ENCODE measurements at regions not wholly inside any gene's neighbourhood (a gene's known extent, or its start where the extent isn't known, plus 50 kb on each side); places are given as distances from the start of the nearest gene placed in this dataset.

DNA sequence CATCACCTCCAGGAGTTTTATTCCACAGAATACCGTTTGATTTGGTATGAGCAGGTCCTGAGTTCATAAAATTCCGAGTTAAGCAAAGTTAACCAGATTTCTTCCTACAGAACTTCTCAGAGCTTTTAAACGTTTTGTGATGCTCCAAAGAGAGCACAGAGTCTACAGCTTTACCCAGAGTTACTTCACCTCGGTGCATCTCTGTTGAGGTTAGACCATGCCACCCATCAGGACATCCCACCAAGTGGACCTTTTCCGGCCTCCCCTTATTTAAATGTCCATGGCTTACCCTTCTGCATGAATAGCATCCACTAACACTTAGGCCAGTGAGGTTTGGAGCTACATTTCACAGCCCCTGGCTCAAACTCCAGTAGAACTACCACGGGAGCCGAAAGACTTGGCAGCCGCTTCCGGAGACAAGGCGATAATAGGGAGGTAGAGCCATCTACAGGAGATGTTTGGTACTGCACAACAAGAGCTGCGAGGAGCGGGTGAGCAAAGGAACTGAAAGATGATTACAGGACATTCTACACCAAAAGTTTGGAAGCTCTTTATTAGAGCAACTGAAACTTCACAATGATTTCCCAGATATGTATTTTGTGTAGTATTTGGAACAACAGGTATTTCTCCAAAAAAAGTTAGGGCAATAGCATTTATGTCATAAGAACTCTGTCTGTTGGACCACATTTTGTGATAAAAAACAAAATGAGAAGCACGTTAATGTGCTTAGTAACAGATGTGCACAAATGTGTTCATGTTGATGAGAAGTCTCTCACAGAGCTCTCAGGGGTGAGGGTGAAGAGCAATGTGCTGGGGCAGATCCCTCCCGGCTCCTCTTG lies 174.7 kb downstream of the HERPUD2 start:
- Histone ChIP-seq H3K27me3 (ENCODE audit: control insufficient read depth, insufficient read depth, low read length) (no peaks in the 10 kb centered on the region; the same call in 1 of the 2 replicates), H3K4me3 (ENCODE audit: low read depth, low read length) (no peak overlapping the region), H3K4me1 (ENCODE audit: control insufficient read depth, insufficient read depth, low read length) (0 out of 2 replicates have a peak, but pooled peaks cover 2% of the 10 kb centered on the region)

DNA sequence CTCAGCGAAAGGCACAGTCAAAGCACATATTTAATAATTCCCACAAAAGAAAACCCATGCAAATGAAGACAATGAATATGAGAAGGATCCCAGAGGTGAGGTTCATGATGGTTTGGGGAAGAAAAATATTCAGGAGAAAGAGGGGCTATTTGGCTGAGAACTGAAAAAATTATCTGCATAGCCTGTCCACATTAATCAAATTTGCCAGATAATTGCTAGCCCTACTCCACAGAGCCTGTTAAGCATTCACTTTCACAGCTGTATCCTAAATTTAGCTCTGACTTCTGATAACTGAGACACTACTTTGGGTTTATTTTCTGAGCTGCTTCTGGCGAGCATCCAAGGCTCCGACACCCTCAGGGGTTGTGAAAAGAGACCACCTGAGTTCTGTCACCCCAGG lies 176.2 kb downstream of the HERPUD2 start:
- Histone ChIP-seq H3K9me3 (ENCODE audit: control insufficient read depth, insufficient read depth, low read length) (no peaks in the 10 kb centered on the region), H3K27me3 (ENCODE audit: control insufficient read depth, insufficient read depth, low read length) (no peaks in the 10 kb centered on the region; the same call in 1 of the 2 replicates), H3K27ac (ENCODE audit: low read depth, low read length) (no peak overlapping the region), H3K9ac (ENCODE audit: low read depth, low read length) (no peak overlapping the region), H3K4me3 (ENCODE audit: low read depth, low read length) (no peak overlapping the region), H3K36me3 (ENCODE audit: control insufficient read depth, insufficient read depth, low read length) (no peaks in the 10 kb centered on the region), H3K4me1 (ENCODE audit: control insufficient read depth, insufficient read depth, low read length) (0 out of 2 replicates have a peak, but pooled peaks cover 2% of the 10 kb centered on the region)

More for the DNA sequence above, 174.7 kb downstream of the HERPUD2 start:
- H3K9ac ChIP-seq (ENCODE audit: low read depth, low read length) = no peak overlapping the region
- no peak overlapping the region for H3K27ac ChIP-seq (ENCODE audit: low read depth, low read length)
- no peaks in the 10 kb centered on the region for H3K9me3 ChIP-seq (ENCODE audit: control insufficient read depth, insufficient read depth, low read length)
- H3K36me3 ChIP-seq (ENCODE audit: control insufficient read depth, insufficient read depth, low read length) = no peaks in the 10 kb centered on the region

DNA sequence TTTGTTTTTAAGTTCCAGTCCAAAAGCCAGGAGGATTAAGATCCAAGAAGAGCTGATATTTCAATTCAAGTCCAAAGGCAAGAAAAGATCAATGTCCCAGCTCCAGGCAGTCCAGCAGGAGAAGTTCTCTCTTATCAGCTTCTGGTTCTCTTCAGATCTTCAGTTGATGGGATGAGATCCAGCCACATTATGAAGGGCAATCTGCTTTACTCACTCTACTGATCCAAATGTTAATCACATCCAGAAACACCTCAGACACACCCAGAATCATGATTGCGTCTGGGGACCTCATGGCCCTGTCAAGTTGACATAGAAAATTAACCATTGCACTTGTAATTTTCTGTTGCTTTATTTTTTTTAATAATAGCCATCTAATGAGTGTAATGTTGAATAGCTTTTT lies 178.4 kb downstream of the HERPUD2 start:
- Histone ChIP-seq H3K9ac (ENCODE audit: low read depth, low read length) (no peak overlapping the region), H3K4me3 (ENCODE audit: low read depth, low read length) (no peak overlapping the region), H3K9me3 (ENCODE audit: control insufficient read depth, insufficient read depth, low read length) (no peaks in the 10 kb centered on the region), H3K36me3 (ENCODE audit: control insufficient read depth, insufficient read depth, low read length) (no peaks in the 10 kb centered on the region), H3K27ac (ENCODE audit: low read depth, low read length) (no peak overlapping the region), H3K4me1 (ENCODE audit: control insufficient read depth, insufficient read depth, low read length) (0 out of 2 replicates have a peak, but pooled peaks cover 2% of the 10 kb centered on the region), H3K27me3 (ENCODE audit: control insufficient read depth, insufficient read depth, low read length) (no peaks in the 10 kb centered on the region; the same call in 1 of the 2 replicates)

DNA sequence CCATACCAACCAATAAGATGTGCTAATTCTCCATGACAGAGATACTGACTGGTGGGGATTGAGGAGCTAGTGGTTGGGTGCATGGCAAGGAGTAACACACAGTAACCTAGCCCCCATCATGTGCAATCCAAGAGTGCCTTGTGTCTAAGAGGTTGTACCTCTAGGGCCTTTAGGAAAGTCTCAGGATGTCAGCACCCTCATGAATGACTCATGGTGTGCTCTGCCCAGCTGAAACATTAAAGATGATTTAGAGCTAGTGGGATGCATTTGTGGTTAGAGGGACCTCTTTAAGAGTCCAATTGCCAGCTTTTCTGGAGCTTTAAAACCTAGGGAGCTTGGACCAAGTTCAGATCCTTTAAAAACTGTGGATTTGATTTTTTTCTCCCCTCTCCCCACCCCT lies 181.1 kb downstream of the HERPUD2 start:
- H3K36me3 ChIP-seq (ENCODE audit: control insufficient read depth, insufficient read depth, low read length) = no peaks in the 10 kb centered on the region
- H3K9me3 ChIP-seq (ENCODE audit: control insufficient read depth, insufficient read depth, low read length) = no peaks in the 10 kb centered on the region
- H3K9ac ChIP-seq (ENCODE audit: low read depth, low read length) = no peak overlapping the region
- no peak overlapping the region for H3K27ac ChIP-seq (ENCODE audit: low read depth, low read length)
- H3K4me1 ChIP-seq (ENCODE audit: control insufficient read depth, insufficient read depth, low read length) = no peaks in the 10 kb centered on the region
- no peak overlapping the region for H3K4me3 ChIP-seq (ENCODE audit: low read depth, low read length)
- no peaks in the 10 kb centered on the region for H3K27me3 ChIP-seq (ENCODE audit: control insufficient read depth, insufficient read depth, low read length)

DNA sequence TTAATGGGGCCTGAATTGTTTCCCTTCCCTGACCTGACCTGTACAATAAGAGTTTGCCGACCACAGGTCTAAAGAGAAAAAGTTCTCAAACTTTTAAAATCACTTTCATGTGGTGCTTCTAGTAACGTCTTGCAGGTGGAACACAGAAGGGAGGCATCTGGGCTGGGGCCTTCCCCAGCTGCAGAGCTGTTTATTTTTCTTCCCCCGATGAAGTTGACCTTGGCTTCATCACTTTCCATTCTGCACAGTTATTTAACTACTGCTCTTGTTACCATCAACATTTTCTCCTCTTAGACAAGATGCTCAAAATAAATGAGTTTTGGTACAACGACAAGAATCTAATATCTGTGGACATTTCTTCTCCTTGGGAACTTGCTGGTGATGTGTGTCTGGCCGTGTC lies 181.7 kb downstream of the HERPUD2 start:
- Histone ChIP-seq H3K9me3 (ENCODE audit: control insufficient read depth, insufficient read depth, low read length) (no peaks in the 10 kb centered on the region), H3K4me1 (ENCODE audit: control insufficient read depth, insufficient read depth, low read length) (no peaks in the 10 kb centered on the region), H3K27ac (ENCODE audit: low read depth, low read length) (no peak overlapping the region), H3K36me3 (ENCODE audit: control insufficient read depth, insufficient read depth, low read length) (no peaks in the 10 kb centered on the region), H3K9ac (ENCODE audit: low read depth, low read length) (no peak overlapping the region), H3K27me3 (ENCODE audit: control insufficient read depth, insufficient read depth, low read length) (no peaks in the 10 kb centered on the region), H3K4me3 (ENCODE audit: low read depth, low read length) (no peak overlapping the region)

DNA sequence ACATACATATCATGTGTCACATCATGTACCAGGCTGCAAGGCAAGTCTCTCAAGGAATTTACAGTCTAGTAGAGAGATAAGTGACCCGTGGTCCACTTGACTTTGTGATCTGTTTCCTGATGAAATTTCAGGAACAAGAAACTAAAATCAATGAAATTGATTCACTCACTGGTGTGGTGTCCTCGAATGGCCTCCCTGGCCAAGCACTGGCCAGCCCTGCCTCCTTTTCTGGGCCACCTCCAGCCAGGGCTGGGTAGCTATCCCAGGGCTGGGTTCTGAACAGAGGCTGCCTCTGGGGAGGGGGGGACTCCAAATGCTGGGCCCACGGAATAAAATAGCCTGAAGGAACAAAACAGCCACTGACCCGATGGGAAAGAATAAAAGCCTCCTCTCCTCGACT lies 182.2 kb downstream of the HERPUD2 start:
- Histone ChIP-seq H3K27ac (ENCODE audit: low read depth, low read length) (no peak overlapping the region), H3K4me3 (ENCODE audit: low read depth, low read length) (no peak overlapping the region), H3K4me1 (ENCODE audit: control insufficient read depth, insufficient read depth, low read length) (no peaks in the 10 kb centered on the region), H3K9ac (ENCODE audit: low read depth, low read length) (no peak overlapping the region), H3K27me3 (ENCODE audit: control insufficient read depth, insufficient read depth, low read length) (no peaks in the 10 kb centered on the region), H3K9me3 (ENCODE audit: control insufficient read depth, insufficient read depth, low read length) (no peaks in the 10 kb centered on the region), H3K36me3 (ENCODE audit: control insufficient read depth, insufficient read depth, low read length) (no peaks in the 10 kb centered on the region)

DNA sequence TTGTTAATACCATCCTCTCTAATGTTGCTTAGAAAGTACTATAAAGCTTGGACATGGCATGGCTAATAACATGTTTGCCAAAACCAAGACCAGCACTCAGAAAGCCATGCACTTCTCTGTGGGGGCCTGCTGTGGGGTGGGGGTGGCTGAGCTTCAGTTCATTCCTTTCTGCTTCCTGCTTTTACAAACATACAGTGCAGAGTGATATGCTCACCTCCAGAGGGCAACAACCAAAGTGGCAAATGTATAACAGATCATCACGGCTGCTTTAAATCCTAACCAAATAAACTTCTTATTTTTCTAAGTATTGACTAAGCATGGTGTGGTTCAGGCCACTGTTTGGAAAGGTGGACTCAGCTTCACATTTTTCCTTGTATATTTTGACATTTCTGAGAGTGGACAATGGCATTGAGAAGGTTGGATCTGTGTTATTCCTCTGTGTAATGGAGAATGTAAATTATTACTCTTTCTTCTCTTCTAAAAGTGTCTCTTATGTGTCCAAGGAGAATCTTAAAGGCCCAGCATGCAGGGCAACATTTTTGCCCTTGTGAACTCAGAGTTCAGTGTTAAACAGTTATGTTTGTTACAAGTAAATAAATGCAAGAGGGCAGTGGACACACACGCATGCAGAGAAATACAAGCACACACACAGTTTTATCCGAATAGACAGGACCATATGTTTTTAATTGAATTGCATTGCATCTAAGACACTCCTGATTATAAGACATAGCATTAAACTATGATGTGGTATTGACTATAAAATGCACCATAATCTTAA lies 186.1 kb downstream of the HERPUD2 start:
- Histone ChIP-seq H3K9ac (ENCODE audit: low read depth, low read length) (no peak overlapping the region), H3K4me1 (ENCODE audit: control insufficient read depth, insufficient read depth, low read length) (peaks cover 13% of the 10 kb centered on the region), H3K27ac (ENCODE audit: low read depth, low read length) (no peak overlapping the region), H3K36me3 (ENCODE audit: control insufficient read depth, insufficient read depth, low read length) (no peaks in the 10 kb centered on the region), H3K9me3 (ENCODE audit: control insufficient read depth, insufficient read depth, low read length) (no peaks in the 10 kb centered on the region), H3K27me3 (ENCODE audit: control insufficient read depth, insufficient read depth, low read length) (no peaks in the 10 kb centered on the region), H3K4me3 (ENCODE audit: low read depth, low read length) (no peak overlapping the region)

DNA sequence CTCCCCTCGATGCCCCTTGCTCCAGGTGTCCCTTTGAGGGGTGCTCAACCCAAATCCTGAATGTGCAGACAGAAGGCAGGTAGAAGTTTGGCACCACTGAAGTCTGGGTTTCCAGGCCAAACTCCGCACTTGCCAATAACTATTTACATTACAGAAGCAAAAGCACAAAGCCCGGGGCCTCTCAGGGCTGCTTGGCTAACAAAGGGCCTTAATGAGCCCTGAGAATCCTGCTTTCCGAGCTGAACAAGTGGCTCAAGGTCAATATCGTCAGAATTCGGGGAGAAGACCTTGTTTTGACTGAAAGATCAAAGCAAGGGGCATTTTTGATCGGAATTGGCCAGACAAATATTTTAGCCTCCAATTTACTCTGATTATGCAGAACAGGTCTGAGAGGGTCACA lies 189.9 kb downstream of the HERPUD2 start:
- no peaks in the 10 kb centered on the region for H3K27me3 ChIP-seq (ENCODE audit: control insufficient read depth, insufficient read depth, low read length)
- H3K4me3 ChIP-seq (ENCODE audit: low read depth, low read length) = no peak overlapping the region
- H3K4me1 ChIP-seq (ENCODE audit: control insufficient read depth, insufficient read depth, low read length) = peaks cover 13% of the 10 kb centered on the region
- H3K27ac ChIP-seq (ENCODE audit: low read depth, low read length) = no peak overlapping the region
- H3K9me3 ChIP-seq (ENCODE audit: control insufficient read depth, insufficient read depth, low read length) = no peaks in the 10 kb centered on the region
- no peaks in the 10 kb centered on the region for H3K36me3 ChIP-seq (ENCODE audit: control insufficient read depth, insufficient read depth, low read length)
- no peak overlapping the region for H3K9ac ChIP-seq (ENCODE audit: low read depth, low read length)

DNA sequence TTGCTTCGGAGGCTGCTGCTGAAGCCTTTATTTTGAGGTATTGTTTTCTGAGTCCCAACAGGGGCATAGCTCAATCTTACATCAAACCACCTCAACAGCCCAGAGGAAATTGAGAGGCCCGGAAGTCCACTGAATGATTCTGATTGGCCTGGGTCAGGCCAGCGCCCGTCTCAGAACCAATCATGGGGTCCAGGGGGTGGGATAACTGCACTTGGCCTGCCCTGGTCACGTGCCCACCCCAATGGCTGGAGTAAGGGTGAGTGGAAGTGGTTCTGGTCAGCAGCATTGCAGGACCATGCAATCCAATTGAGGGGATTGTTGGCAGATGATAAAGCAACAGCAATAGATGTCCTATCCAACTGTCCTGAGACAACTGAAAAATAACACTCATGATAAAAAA lies 190.6 kb downstream of the HERPUD2 start:
- Histone ChIP-seq H3K4me3 (ENCODE audit: low read depth, low read length) (no peak overlapping the region), H3K36me3 (ENCODE audit: control insufficient read depth, insufficient read depth, low read length) (no peaks in the 10 kb centered on the region), H3K4me1 (ENCODE audit: control insufficient read depth, insufficient read depth, low read length) (peaks cover 13% of the 10 kb centered on the region), H3K9me3 (ENCODE audit: control insufficient read depth, insufficient read depth, low read length) (no peaks in the 10 kb centered on the region), H3K9ac (ENCODE audit: low read depth, low read length) (no peak overlapping the region), H3K27ac (ENCODE audit: low read depth, low read length) (no peak overlapping the region), H3K27me3 (ENCODE audit: control insufficient read depth, insufficient read depth, low read length) (no peaks in the 10 kb centered on the region)

DNA sequence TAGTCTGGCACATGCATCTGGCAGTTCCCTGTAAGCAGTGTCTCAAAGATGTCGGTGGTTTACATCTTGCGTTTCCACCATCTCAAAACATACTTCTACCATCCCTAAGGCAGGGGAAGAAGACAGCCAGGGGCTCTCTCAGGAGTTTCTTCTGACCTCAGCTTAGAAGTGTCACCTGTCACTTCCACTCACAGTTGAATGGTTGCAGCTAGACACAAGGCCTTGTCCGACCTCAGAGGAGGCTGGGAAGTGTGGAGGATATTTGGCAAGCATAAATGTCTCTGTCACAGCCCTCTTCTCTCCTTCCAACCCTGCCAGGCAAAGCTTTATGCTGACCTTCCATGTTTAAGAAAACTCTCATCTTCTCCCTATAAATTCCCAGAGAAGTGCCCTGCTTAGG lies 193.3 kb downstream of the HERPUD2 start:
- no peaks in the 10 kb centered on the region for H3K36me3 ChIP-seq (ENCODE audit: control insufficient read depth, insufficient read depth, low read length)
- H3K4me3 ChIP-seq (ENCODE audit: low read depth, low read length) = no peak overlapping the region
- H3K27ac ChIP-seq (ENCODE audit: low read depth, low read length) = no peak overlapping the region
- no peaks in the 10 kb centered on the region for H3K9me3 ChIP-seq (ENCODE audit: control insufficient read depth, insufficient read depth, low read length)
- H3K4me1 ChIP-seq (ENCODE audit: control insufficient read depth, insufficient read depth, low read length) = peaks cover 13% of the 10 kb centered on the region
- H3K27me3 ChIP-seq (ENCODE audit: control insufficient read depth, insufficient read depth, low read length) = no peaks in the 10 kb centered on the region
- H3K9ac ChIP-seq (ENCODE audit: low read depth, low read length) = no peak overlapping the region

DNA sequence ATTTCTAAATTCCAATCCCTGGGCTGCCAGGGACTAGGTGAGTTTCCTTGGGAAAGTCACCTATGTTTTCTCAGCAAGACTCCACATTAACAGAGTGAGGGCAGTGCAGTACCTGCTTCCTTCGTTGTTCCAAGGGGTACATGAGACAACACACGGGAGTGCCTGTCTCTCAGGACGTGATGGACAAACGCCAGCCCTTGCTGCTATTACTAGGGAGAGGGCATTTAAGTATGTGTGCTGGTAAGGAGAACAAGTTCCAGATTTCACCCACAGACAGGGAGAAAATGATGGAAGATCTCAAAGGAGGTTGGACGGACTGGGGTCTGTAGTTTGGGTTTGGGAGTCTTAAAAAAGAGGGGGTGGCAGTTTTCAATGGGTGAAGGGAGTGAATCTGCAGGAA lies 195.7 kb downstream of the HERPUD2 start:
- Histone ChIP-seq H3K27me3 (ENCODE audit: control insufficient read depth, insufficient read depth, low read length) (no peaks in the 10 kb centered on the region), H3K27ac (ENCODE audit: low read depth, low read length) (no peak overlapping the region), H3K9me3 (ENCODE audit: control insufficient read depth, insufficient read depth, low read length) (no peaks in the 10 kb centered on the region), H3K9ac (ENCODE audit: low read depth, low read length) (no peak overlapping the region), H3K36me3 (ENCODE audit: control insufficient read depth, insufficient read depth, low read length) (no peaks in the 10 kb centered on the region), H3K4me3 (ENCODE audit: low read depth, low read length) (no peak overlapping the region), H3K4me1 (ENCODE audit: control insufficient read depth, insufficient read depth, low read length) (no peaks in the 10 kb centered on the region)

Measured in HUES48 (cell line).